ENCODE measurements at regions not wholly inside any gene's neighbourhood (a gene's known extent, or its start where the extent isn't known, plus 50 kb on each side); places are given as distances from the start of the nearest gene placed in this dataset.

DNA sequence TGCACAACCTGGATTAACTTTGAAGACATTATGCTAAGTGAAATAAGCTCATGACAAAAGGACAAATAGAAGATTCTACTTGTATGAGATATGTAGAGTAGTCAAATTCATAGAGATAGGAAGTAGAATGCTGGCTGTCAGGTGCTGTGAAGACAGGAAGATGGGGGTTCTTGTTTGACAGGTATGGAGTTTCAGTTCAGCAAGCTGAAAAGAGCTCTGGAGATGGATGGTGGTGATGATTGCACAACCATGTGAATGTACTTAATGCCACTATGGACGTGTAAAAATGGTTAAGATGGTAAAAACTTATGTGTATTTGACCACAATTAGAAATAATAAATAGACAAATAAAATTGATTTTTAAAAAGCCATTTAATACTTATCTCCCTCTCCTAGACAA is 169.8 kb upstream of the DUSP10 start:
- H4K8ac ChIP-seq (replicated peaks; ENCODE audit: insufficient read length, low read depth, low read length) = no peak overlapping the region
- no peak overlapping the region for H2BK20ac ChIP-seq (ENCODE audit: low read depth, low read length, poor library complexity, severe bottlenecking)
- H3K14ac ChIP-seq (ENCODE audit: insufficient read depth, low read length) = no peak overlapping the region
- H2BK15ac ChIP-seq (ENCODE audit: low read depth, low read length) = no peak overlapping the region
- H4K5ac ChIP-seq (ENCODE audit: insufficient read length, low read depth, low read length) = no peak overlapping the region
- DNase-seq = no peak
- H3K4ac ChIP-seq (ENCODE audit: low read depth, low read length) = no peak overlapping the region
- H2AK5ac ChIP-seq (ENCODE audit: insufficient read length, low read length) = no peak overlapping the region
- H3K79me1 ChIP-seq (ENCODE audit: insufficient read depth, low read depth, low read length, poor library complexity, severe bottlenecking) = no peaks in the 10 kb centered on the region
- Mint-ChIP-seq H3K9me3 (no peaks in the 10 kb centered on the region), H3K27ac (no peak overlapping the region), H3K27me3 (ENCODE audit: low read depth) (no peaks in the 10 kb centered on the region), H3K36me3 (ENCODE audit: insufficient read depth in 1 of 3, low read depth in 3 of 3) (no peaks in the 10 kb centered on the region), H3K4me3 (no peak overlapping the region), H3K4me1 (no peaks in the 10 kb centered on the region)
- WGBS (ENCODE audit: extremely low coverage, insufficient read length, low lambda C conversion rate) = no CpG with 5 or more reads among the region's 1 CpG
- H3K27me3 ChIP-seq (ENCODE audit: insufficient read depth, low read length) = no peaks in the 10 kb centered on the region
- H2BK120ac ChIP-seq (ENCODE audit: low read depth, low read length, poor library complexity, severe bottlenecking) = no peak overlapping the region
- no peak overlapping the region for H3K9ac ChIP-seq (ENCODE audit: extremely low read depth, insufficient read length, low read length)
- TF ChIP-seq, protein P1, sequence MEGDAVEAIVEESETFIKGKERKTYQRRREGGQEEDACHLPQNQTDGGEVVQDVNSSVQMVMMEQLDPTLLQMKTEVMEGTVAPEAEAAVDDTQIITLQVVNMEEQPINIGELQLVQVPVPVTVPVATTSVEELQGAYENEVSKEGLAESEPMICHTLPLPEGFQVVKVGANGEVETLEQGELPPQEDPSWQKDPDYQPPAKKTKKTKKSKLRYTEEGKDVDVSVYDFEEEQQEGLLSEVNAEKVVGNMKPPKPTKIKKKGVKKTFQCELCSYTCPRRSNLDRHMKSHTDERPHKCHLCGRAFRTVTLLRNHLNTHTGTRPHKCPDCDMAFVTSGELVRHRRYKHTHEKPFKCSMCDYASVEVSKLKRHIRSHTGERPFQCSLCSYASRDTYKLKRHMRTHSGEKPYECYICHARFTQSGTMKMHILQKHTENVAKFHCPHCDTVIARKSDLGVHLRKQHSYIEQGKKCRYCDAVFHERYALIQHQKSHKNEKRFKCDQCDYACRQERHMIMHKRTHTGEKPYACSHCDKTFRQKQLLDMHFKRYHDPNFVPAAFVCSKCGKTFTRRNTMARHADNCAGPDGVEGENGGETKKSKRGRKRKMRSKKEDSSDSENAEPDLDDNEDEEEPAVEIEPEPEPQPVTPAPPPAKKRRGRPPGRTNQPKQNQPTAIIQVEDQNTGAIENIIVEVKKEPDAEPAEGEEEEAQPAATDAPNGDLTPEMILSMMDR (conservative IDR thresholded peaks at IDR 0.05) = no peak
- H3K18ac ChIP-seq (ENCODE audit: insufficient read length, low read depth, low read length) = no peak overlapping the region
- H3K4me2 ChIP-seq (ENCODE audit: insufficient read depth, insufficient read length, low read length) = no peak overlapping the region
- H3K23me2 ChIP-seq (ENCODE audit: insufficient read length, low read depth, low read length, poor library complexity, severe bottlenecking) = no peaks in the 10 kb centered on the region
- no peaks in the 10 kb centered on the region for H4K20me1 ChIP-seq (ENCODE audit: control insufficient read depth, insufficient read depth, insufficient read length)
- no peak overlapping the region for H4K91ac ChIP-seq (ENCODE audit: insufficient read length, low read depth, low read length)
- no peak overlapping the region for H2AFZ ChIP-seq (ENCODE audit: low read length)
- H2BK5ac ChIP-seq (ENCODE audit: insufficient read length, low read length) = no peak overlapping the region
- no peak overlapping the region for H3K27ac ChIP-seq (ENCODE audit: insufficient read length, low read depth, low read length)
- no peaks in the 10 kb centered on the region for H3K9me3 ChIP-seq (ENCODE audit: control insufficient read depth, low read depth, low read length)
- H2BK12ac ChIP-seq (ENCODE audit: insufficient read length, low read depth, low read length) = no peak overlapping the region
- H3K56ac ChIP-seq (ENCODE audit: insufficient read length, low read depth, low read length) = no peak overlapping the region
- H3K23ac ChIP-seq (ENCODE audit: insufficient read length, low read depth, low read length) = no peak overlapping the region
- no peaks in the 10 kb centered on the region for H3K4me1 ChIP-seq (ENCODE audit: insufficient read depth, low read length)
- H3T11ph ChIP-seq (ENCODE audit: low read length) = no peak overlapping the region
- H3K79me2 ChIP-seq (ENCODE audit: insufficient read depth, low read length) = no peaks in the 10 kb centered on the region
